Activated CD8-positive, alpha-beta T cell treated with anti-CD3 and anti-CD28 coated beads, Interleukin-2, amount 10 ng/mL, durations not matched to agents 7 days and 5 days (primary cell): ENCODE measurements at regions not wholly inside any gene's neighbourhood (a gene's known extent, or its start where the extent isn't known, plus 50 kb on each side); places are given as distances from the start of the nearest gene placed in this dataset.

ENCODE experiments used
- ATAC-seq: fragments of 150-1000 bp; cut with Tn5 transposase; one replicate; pipeline ENCODE4 v1.10.0; 2021; ENCODE audit warnings: moderate library complexity
- CTCF ChIA-PET: fragments of 350-600 bp; sonication (Branson Sonifier 250); formaldehyde crosslinking; loops from one replicate; lab custom pipeline; 2021; ENCODE audit warnings: antibody characterized with exemption; lab: Charles Lee
- POLR2A ChIA-PET: fragments of 350-600 bp; sonication (Branson Sonifier 250); formaldehyde crosslinking; loops from one replicate; lab custom pipeline; 2021; ENCODE audit warnings: antibody characterized with exemption; lab: Charles Lee
- DNase-seq: peaks from one replicate; pipeline ENCODE4 v3.0.0-alpha.2; 2020
- H3K27ac Mint-ChIP-seq: one replicate; pipeline ENCODE4 v1.8.0; 2021; ENCODE audit warnings: mild to moderate bottlenecking, mixed read lengths
- H3K27me3 Mint-ChIP-seq: one replicate; pipeline ENCODE4 v1.8.0; 2021; ENCODE audit warnings: low read depth, mixed read lengths
- H3K36me3 Mint-ChIP-seq: one replicate; pipeline ENCODE4 v1.8.0; 2021; ENCODE audit warnings: low read depth, mixed read lengths
- H3K4me1 Mint-ChIP-seq: one replicate; pipeline ENCODE4 v1.8.0; 2021; ENCODE audit warnings: low read depth, mixed read lengths
- H3K4me3 Mint-ChIP-seq: one replicate; pipeline ENCODE4 v1.8.0; 2021; ENCODE audit warnings: mild to moderate bottlenecking, mixed read lengths
- H3K9me3 Mint-ChIP-seq: one replicate; pipeline ENCODE4 v1.8.0; 2022; ENCODE audit warnings: mixed read lengths; ENCODE audit not compliant: insufficient read depth

DNA sequence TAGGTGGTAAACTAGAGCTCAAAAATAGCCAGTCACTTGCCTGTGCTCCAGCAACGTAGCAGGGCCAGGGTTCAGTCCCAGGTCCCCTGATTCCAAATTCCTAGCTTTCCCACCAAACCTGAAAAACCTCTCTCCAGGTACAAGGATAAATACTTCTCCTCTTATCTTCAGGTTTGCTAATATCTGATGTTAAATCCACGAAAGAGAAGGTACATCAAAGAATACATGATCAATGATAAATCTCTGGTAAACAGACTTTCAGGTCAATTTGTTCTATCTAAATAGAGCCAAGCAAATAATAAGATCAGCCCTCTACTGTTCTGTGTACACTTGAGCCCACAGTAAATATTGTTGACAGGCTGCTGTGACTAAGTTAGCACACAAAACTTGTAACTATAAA, 52.1 kb upstream of the AKT3 start:
- Mint-ChIP-seq H3K4me3 (no peak overlapping the region), H3K27ac (no peak overlapping the region), H3K27me3 (no peaks in the 10 kb centered on the region), H3K4me1 (no peaks in the 10 kb centered on the region), H3K36me3 (no peaks in the 10 kb centered on the region), H3K9me3 (no peaks in the 10 kb centered on the region)
- ChIA-PET CTCF (no interaction called here), POLR2A (no interaction called here)
- DNase-seq (no peak), ATAC-seq (no peak)
